GM12873 (cell line): ENCODE measurements at regions not wholly inside any gene's neighbourhood (a gene's known extent, or its start where the extent isn't known, plus 50 kb on each side); places are given as distances from the start of the nearest gene placed in this dataset.

Experiments used
- TF ChIP-seq, protein P1 (sequence below): IDR thresholded peaks from 2 replicates; pipeline ENCODE4 v1.5.1; 2012; ENCODE audit warnings: low read depth, mild to moderate bottlenecking, moderate library complexity, low read length, control low read depth; ENCODE audit not compliant: insufficient read depth; ENCODE audit errors: missing control alignments

DNA sequence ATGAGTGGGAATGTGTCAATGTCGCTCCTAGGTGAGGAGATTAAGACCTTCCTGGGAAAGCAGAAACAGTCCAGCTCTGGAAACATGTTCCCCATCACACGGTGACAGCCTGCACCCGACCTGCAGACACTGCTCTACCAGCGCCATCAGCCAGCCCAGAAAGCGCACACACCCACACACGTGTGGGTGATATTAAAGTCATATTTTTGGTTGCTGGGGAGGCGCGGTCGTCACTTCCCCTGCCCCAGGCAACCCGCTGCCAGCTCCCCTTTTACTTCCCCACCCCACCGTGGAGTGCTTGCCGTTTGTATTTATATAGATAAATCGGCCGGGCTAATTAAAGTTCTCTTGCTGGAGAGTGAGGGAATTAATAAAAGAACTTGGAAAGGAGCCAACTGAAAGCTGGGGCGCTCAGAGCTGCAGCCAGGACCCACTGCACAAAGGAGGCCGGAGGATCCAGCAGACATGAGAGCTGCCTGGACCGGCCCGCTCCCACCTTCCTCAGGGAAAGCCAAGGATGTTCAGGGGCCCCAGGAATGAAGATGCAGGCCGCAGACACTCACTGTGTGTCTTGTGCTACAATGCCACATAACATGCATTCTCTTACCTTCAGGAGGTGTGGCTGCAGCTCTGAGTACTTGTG, 145.2 kb upstream of the UNC5B start:
- TF ChIP-seq, protein P1, sequence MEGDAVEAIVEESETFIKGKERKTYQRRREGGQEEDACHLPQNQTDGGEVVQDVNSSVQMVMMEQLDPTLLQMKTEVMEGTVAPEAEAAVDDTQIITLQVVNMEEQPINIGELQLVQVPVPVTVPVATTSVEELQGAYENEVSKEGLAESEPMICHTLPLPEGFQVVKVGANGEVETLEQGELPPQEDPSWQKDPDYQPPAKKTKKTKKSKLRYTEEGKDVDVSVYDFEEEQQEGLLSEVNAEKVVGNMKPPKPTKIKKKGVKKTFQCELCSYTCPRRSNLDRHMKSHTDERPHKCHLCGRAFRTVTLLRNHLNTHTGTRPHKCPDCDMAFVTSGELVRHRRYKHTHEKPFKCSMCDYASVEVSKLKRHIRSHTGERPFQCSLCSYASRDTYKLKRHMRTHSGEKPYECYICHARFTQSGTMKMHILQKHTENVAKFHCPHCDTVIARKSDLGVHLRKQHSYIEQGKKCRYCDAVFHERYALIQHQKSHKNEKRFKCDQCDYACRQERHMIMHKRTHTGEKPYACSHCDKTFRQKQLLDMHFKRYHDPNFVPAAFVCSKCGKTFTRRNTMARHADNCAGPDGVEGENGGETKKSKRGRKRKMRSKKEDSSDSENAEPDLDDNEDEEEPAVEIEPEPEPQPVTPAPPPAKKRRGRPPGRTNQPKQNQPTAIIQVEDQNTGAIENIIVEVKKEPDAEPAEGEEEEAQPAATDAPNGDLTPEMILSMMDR = no peak

DNA sequence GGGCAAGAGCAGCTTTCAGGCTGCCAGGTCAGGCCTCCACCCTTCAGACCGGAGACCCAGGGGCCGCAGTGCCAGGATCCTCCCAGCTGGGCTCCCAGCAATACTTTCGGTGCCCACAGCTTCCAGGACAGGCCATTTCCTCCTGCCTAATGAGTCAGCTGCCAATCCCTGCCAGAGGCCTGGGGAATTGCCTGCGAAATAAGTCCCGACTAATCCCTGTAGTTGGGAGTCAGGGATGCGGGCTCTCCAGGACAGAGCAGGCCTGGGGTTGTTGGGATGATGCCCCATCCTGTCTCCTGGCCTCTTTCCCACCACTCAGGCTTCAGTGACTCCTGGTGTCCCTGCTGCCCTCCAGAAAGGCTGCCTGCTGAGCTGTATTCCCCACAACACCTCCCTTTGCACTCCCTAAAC, 143.5 kb upstream of the UNC5B start:
- TF ChIP-seq, protein P1 = no peak

DNA sequence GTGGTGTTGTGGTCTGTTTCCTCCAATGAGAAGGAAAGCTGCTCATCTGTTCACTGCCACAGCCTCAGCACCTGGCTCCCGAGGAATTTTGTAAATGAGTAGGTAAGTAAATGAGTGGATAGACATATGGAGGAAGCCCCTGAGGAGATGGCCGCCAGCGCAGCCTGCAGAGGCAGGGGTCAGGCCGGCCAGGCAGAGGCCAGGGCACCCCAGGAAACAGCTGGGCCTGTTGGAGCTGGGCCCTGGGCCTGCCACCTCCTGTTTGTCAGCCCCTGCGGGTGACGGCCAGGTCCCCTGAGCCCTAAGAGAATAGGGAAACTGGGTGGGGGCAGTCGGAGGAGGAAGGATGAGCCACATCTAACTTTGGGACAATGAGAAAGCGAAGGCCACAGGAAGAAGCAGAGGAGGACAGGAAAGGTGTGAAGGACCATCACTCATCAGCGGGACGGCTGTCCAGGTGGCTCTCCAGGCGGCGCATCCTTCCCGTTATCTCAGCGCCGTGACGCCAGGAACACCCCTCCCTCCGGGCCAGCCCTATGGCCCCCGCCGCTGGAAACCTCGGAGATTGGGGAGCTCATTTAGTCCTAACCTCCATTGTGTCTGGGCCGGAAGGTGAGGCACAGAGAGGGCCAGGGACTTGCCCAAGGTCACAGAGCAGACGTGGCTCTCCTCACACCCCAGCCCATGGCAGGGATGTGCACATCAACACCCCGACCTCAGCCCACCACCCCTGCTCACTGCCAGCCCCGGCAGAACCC, 142.3 kb upstream of the UNC5B start:
- TF ChIP-seq, protein P1 = no peak

DNA sequence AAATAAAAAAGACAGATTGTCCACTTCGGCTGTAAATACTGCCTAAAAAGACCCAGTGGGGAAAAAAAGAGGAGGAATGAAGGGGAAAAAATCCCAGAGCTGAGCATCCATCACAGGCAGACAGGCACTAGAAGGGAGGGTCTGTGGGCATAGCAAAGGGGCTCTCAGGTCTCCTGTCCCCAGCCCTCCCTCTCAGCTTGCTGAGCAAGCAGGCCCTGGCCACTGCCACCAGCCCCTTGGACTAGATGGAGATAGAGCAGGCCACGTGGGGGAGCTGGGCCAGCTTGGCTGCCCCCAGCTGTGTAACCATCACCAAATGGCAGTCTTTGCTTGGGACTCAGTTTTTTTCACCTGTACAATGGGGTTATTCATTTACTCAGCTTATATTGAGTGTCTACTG, 141.6 kb upstream of the UNC5B start:
- TF ChIP-seq, protein P1 = no peak

DNA sequence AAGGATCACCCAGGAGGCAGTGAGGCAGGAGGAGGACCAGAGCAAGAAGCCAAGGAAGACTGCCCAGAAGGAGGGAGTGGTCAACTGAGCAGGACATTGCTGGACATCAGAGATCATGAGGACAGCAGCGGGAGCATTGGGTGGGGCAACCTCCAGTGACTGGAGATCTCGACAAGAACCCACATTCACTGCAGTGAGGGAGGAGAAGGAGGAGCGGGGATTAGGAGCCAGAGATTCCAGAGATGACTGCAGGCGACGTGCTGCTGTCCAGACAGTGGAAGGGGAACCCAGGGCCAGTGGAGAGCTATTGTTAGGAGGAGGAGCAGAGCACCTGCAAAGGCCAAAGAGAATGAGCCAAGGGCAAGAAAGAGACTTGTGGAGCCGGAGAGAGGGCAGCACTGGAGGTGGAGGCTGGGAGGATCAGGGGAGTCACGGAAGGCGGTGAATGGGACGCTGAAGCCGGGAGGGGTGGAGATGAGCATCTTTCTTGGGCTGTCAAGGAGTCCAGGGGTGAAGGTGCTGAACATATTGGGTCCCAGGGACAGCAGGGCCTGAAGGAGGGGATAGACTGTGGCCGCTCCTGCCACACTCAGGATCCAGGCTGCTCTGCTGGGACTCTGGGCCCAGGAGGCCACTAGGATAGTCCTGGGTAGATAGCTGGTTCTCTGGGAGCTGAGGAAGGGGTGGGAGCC, 140.1 kb upstream of the UNC5B start:
- TF ChIP-seq, protein P1 = no peak

DNA sequence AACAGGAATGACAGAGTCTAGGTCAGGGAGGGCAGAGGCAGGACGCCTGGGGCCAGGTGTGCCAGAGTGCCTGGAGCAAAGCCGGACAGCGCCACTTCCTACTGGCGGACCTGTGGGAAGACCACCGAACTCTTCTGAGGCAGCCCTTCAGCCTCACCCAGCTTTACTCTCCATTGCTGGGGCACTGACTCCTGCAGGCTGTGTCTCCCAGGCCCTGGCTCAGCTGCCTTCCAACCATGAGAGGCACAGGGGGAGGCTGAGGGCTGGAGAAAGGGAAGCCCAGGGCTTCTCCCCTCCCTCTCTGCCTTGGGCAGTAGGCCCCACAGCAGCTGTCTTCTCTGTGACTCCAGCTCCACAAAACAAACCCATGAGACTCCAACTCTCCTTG, 139.6 kb upstream of the UNC5B start:
- TF ChIP-seq, protein P1 = no peak
